NCI-H446 treated with DMSO at 0.1 percent for 48 hours (cell line): ENCODE measurements at regions not wholly inside any gene's neighbourhood (a gene's known extent, or its start where the extent isn't known, plus 50 kb on each side); places are given as distances from the start of the nearest gene placed in this dataset.
"Not testable (repeated sequence)": the region's sequence is repeated elsewhere in the genome, so short reads cannot be mapped to it uniquely, and the experiment has no call there.

Experiments used
- DNase-seq: peaks from one replicate; lab custom pipeline; 2025; lab: John Stamatoyannopoulos, UW

DNA sequence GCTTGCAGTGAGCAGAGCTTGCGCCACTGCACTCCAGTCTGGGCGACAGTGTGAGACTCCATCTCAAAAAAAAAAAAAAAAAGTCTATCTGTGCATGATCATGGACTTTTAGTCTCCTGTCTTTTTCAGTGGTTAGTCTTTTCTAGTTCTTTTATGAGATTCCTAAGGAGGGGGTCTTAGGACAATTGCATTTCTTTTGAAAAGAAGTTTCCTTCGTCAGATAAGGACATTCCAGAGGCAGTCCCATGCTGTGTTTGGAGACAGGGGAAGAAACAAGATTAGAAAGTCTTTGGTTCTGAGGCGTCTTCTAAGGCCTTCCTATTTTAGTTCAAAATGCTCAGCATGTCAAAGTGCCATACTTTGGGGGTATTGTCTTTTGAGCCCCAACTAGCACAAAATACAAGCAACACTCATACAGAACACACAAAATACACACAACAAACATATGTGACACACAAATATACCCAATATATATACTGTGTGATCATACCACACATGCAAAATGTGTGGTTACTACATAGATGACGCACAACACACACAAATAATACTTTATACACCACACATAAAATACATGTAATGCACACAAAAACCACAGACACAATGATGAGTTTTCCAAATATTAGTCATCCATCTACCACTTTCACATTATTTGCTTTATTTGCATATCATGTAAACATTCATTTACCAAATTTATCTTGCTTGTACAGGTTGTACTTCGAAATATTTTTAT lies 394.5 kb downstream of the SPATA31D1 start:
- DNase-seq = no peak

DNA sequence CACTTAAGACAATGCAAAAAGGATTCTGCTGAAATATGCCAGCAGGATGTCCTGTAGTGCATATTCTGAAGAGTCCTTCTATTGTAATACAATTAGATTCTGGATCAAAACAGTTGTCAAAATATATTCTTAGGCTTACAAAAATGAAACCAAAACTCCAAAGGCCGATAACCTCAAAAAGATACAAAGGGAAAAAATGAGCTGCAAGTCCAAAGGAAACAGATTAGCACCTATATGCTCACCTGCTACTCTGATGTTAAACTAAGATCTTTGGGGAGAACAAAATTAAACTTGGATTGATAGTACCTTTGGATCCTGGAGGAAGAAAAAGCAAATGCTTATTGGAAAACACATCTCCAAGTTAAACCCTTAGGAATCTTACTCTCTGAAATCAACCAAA lies 397.1 kb downstream of the SPATA31D1 start:
- no peak for DNase-seq

DNA sequence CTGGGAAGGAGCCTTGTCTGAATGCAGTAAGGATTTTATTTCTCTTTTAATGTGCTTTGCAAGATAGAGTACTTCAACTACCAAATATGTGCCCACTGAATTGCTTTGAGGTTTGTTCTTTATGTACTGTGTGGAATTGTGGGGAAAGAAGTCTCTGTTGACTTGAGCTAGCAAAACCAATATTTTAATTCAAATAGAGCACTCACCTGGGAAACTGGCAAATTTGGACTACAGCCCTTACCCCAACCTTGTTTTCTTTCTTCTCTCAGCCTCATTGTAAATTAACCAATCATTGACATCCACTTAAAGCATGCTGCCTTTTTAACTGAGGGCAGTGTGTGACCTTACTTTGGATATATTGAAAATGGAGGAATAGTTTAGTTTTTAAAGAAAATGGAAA lies 409.0 kb downstream of the SPATA31D1 start:
- no peak for DNase-seq

DNA sequence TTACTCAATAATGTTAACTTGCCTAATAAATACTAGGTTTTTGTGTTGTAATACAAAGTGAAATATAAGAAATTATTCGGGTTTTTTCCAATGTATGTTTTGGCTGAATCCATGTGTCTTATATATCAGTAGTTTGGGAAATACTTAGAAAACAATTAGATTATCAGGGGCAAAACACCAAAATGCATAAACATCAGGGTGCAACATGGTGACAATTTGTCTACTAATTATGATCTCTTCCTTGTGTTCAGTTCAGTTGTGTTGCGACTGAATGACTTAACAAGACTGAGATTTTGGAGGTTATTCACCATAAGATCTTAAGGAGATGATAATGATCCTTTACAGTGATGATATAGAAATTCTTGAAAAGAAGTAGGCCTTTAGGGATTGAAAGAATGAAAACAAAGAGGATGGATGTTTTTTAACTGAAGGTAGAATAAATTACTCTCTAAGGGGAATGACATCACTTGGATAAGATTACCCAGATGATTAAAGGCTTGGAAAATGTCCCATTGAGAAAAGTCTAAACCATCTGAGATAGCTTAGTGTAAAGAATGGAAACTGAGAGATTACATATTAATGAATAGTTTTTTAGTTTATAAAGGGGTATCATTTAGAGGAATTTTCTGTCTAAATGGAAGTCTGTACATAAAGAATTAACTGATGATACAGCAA lies 415.8 kb downstream of the SPATA31D1 start:
- no peak for DNase-seq

DNA sequence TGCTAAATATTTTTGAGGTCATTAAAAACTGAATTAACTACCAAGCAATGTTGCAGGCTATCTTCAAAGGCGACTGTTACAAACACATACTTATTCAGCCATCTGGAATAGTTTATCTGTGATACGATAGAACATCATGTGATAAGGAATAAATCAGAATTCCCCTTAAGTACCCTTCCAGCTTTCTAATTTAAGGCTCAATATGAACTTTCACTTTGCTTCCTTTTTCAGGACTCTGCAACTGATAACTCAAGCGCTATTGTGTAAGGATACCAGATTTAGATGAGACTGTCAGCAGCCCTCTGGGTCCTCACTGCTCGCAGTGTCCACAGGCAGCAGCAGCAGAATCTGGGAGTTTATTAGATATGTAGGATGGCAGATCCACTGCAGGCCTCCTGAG lies 416.3 kb downstream of the SPATA31D1 start:
- DNase-seq = no peak

DNA sequence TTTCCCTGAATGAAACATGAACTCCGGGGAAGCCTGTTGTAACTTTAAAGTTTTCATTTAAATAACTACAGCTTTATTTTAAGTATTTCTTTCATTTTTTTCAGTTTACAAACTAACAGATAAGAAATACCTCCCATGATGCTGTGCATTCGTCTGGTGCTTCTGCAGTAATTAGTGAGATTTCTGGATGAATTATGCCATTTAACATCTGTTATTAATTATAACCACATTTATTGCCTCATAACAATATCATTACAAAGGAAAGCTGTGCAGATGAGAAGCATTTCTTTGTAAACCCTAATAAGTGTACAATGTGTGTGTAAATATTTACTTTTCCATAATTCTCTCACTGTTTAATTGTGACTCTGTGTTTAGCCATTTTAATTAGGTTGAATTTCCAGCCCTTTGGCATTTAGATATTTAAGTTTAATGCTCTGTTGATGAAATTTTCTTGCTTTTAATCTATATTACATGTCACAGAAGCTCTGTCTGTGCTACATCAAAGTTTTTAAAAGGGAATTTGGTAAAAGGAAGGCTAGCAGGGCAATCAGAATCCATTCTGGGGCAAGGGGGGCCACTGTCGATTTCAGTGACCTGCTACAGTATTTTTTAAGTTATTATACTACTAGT lies 418.0 kb downstream of the SPATA31D1 start:
- DNase-seq = no peak

DNA sequence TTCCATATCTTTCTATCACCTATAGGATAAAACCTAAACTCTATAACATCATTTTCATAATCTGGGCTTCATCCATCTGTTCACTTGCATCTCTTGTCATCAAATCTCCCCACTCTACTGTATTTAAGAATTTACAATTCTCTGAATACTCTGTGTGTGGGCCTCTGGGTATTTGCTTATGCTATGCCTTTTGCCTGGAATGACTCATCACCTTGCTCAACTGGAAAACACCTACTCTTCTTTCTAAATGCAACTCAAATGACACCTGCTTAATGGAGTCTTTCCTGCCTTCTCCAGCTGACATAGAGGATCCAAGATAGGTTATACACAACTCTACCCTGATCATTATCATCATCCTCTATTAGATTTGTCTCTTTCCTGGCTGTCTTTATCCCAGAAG lies 421.7 kb downstream of the SPATA31D1 start:
- no peak for DNase-seq

DNA sequence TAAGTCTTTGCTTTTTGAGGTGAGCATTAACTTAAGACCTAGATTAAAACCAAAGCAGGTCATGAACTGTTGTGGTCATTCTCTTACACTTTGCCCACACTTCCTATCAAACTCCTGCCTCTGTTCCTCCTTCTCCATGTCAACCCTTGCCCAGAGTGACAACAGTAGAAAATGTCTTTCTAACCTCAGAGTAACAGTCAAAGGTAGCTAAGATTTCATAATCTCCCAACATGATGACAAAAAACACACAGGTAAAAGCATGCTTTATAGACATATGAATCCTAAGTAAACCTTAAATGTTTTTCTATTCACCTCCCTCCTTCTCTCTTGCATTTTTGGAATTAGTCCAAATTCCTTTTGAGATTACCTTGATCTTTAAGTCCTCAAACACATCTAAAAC lies 422.3 kb downstream of the SPATA31D1 start:
- no peak for DNase-seq

DNA sequence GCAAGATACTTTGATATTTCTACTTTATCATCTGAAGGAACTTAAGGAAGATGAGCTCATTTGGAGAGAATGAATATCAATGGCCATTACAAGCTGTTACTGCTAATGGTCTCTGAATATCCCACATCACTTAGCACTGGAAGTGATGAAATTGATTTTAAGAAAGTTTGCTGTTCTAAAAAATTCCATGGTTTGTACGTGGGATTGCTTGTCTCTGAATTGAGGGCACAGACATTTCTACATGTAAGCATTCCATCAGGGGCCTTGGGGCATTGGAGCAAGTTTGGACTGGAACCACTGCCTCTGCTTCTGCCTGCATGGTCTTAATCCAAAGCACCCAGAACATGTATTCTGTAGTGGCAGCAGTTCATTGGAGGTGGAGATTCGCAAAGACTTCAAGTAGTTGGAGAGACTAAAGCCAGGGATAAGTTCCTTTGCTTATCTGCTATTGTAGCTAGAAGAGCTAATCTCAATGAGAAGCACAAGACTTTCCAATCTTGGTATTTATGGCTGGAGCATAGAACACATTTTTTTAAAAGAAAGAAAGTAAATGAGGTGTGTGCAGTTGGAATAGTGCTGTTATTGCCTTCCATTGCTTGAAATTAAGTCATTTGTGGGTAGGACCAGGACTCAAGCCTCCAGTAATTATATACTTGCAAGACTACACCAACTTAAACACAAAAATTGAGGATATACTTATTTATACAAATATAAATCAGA lies 424.2 kb downstream of the SPATA31D1 start:
- DNase-seq = no peak

DNA sequence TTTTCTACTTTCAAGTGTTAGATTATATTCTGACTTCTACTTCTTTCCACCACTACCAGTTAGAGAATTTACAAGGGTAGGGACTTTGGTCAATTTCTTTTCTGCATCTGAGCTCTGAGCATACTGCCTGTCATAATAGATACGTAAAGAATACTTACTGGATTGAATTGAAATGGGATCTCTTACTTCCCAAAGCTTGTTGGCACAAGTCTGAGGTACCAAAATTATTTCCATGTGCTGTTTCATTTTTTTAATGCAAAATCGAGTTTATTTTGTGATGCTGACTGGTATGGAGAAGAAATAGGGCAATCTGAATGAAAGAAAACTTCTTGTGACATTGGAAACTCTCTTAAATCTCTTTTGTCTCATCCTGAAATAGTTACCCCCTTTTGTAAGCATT lies 428.9 kb downstream of the SPATA31D1 start:
- DNase-seq = no peak

DNA sequence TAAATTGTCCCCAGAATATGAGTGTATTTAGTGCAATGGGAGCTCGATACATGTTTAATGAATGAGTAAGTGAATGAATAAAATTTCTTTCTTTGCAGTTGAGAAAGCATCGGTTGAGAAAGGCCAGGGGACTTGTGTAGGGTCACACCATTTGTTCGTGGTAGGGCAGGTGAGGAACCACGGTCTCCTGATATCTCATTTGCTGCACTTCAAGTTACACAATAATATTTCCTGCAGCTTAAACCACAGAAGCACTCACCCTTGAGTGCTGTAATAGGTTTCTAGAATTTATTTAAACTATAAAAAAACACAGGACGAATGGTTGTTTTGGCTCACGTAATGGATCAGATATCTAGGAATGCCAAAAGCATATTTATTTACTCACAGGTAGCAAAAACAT lies 429.8 kb downstream of the SPATA31D1 start:
- no peak for DNase-seq

DNA sequence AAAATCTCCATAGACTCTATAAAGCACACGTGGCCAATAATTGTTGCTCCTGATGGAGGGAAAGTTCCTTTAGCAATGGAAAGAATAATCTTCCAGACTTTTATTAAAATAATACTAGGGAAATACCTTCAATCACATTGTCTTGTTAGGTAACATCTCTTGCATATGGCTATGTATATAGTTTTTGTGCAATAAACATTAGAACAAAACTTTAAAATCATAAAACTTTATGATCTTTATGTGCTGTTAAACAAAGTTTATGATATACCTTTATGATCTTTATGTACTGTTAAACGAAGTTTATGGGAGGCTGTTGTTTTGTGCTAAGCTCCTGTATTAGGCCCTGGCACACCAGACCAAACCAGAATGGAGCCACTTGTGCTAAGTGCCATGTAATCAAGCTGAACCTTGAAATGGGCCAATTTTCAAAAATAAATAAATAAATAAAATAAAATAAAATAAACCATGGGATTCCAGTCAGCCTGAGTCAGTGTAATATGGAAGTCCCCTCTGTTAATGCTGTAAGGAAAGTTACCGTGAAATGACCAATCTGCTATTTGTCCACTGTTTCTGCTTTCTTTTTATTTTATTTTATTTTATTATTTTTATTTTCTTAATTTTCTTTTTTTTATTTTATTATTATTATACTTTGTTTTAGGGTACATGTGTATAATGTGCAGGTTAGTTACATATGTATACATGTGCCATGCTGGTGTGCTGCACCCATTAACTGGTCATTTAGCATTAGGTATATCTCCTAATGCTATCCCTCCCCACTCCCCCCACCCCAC lies 431.3 kb downstream of the SPATA31D1 start:
- DNase-seq = no peak

DNA sequence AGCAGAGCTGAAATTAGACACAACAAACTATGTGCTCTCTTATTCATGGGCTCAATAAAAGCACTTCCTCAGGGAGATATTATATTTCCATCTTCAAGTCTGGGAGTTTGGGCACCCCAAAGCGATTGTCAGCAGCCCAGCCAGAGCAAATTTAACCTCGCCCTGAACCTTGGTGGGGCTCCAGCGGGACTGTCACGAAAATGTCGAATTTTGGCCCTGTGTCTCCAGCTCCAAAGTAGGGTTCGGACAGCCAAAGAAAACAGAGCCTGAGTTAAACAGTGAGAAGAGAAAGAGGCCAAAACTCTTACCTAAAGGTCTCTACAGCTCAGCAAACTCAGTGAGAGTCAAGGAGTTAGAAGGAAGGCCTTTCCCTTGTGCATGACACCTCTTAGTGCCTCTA lies 432.9 kb downstream of the SPATA31D1 start:
- DNase-seq = no peak

DNA sequence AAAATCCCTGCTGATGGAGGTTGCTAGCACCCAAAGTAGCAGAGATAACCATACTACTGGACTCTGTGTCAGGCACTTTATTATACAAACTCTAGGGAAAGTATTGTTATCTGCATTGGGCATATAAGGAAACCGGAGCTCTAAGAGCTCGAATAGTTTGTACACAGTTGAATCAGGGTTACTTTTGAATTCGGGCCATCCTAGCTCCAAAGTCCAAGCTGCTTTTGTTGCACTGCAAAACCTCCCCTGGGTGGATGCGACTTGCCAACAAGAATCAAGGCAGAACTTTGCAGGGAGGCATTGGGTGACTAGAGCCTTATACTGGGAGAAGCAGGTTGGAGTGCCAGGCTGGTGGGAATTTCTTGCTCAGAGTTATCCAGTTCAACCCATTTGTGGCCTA lies 435.1 kb downstream of the SPATA31D1 start:
- no peak for DNase-seq

DNA sequence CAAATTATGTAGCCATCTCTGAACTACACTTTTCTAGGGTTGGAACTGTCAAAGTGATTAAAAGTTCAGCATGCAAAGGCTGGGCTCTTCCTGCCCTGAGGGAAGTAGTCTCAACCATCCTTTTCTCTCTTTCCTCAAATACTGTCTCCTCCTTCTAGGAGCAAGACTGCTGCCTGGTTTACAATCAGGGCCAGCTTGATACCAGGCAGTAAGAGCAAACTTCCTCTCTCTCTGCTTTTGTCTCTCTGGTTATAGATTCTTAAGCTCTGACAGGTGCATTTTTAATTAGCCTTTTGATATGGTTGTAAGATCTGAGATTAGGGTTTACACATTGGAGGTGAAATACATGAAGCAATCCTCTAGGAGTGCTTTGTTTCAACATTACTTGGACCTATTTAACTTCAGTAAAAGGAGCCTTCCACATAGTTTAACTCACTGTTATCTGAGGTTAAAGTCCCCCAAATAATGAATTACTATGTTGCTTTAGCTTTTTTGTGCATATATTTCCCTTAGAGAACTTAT lies 436.1 kb downstream of the SPATA31D1 start:
- no peak for DNase-seq

DNA sequence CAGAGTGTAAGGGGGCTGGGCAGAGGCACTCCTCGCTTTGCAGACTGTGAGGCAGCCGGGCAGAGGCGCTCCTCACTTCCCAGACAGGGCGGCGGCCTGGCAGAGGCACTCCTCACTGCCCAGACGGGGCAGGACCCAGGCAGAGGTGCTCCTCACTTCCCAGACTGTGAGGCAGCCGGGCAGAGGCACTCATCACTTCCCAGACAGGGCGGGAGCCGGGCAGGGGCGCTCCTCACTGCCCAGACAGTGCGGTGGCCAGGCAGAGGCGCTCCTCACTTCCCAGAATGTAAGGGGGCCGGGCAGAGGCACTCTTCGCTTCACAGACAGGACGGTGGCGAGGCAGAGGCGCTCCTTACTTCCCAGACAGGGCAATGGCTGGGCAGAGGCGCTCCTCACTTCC lies 442.5 kb downstream of the SPATA31D1 start:
- DNase-seq = no peak

DNA sequence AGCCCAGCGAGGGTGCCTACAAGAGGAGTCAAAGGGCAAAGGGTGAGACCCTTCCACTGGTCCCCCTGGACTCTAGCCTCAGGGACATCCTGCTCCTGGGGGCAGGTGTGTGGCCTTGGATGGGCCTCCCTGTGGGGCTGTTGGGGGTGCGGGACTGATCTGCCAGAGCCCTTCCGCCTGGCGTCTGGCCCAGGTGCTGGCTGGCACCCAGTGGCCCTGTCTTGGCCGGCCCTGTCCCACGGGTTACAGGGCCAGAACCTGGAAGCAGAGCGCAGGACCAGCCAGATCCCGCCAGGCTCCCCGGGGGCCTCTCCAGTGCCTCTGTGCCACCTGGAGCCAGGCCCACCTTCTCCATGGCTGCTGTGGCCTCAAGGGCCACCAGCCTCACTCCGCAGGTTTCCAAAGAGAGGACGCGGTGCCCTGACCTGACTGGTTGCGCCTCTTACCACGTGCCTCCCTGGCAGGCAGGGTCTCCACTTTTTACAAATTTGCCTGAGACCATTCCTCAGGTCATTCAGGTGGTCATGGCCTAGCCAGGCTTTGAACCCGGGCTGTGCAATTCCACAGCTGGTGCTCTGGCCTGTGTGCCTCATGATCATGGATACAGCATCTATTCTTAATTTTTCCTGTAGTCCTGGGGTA lies 444.8 kb downstream of the SPATA31D1 start:
- not testable (repeated sequence) for DNase-seq

DNA sequence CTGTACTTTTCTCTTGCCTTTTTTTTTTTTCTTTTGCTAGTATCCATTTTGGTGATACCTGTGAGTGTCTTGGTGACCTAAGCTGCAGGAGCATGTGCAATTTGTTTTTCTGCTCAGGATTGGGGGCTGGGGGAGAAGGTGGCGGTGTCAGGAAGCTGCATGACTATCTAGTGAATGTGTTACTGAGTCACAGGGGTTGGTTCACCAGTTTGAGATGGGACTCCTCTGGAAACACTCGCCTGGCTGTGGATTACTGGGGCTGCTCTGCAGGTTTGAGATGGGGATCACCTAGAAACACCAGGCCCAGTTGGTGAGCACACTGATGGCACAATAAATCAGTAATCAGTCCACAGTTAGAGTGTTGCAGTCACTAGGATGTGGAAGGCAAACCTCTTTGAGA lies 447.9 kb downstream of the SPATA31D1 start:
- DNase-seq = no peak

DNA sequence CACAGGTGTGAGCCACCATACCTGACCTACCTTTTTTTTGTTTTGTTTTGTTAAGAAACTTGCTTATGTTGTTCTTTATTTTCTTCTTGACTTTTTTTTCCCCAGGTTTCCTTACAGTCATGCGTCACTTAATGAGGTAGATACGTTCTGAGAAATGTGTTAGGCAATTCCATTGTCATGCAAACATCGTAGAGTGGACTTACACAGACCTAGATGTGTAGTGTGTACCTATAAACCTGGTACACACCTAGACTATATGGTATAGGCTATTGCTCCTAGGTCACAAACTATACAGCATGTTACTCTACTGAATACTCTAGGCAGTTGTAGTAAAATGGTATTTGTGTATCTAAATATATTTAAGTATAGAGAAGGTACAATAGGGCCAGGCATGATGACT lies 448.6 kb downstream of the SPATA31D1 start:
- DNase-seq = not testable (repeated sequence)

DNA sequence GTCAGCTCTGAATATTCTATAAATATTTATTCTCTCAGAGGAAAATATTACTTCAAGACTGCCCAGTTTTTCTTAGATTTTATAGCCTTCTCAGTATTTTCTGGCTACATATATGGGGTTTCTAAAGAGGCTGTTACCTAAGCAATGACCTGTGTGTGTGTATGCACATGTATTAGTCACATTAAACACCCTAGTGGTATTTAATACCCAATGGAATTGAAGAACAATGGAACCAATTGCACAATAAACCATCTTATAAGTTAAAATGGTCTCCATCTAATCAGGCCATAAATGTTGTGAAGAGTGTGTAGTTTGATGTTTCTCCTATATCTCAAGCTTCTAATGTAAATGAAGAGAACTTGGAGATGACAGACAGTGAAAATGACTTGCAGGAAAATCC lies 450.0 kb downstream of the SPATA31D1 start:
- no peak for DNase-seq

DNA sequence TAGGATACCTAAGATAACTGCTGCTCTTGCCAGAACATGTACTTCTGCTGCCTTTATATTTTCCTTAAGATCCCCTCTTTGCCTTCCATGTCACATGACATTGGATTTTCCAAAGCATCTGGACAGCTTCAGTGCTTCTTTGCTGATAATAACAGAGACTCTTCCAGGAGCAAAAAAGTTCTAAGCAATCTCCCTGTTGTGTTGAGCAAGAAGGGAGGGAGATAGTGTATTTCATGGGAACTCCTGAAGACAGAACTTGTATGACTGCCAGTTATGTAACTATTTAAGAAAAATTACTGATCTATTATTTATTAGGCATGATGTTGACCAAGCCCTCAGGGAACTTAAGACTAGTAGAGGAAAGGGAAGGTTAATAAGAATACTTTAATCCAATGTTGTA lies 454.7 kb downstream of the SPATA31D1 start:
- DNase-seq = no peak
